ENCODE measurements at regions not wholly inside any gene's neighbourhood (a gene's known extent, or its start where the extent isn't known, plus 50 kb on each side); places are given as distances from the start of the nearest gene placed in this dataset.

GRCh38 chr20:17888044-17888443 is 80.5 kb downstream of the SNX5 start:
- TF ChIP-seq ELF4 (IDR thresholded peaks at IDR 0.05): no peak
- no peak for TF ChIP-seq SP1 (IDR thresholded peaks at IDR 0.05)
- TF ChIP-seq ARNT (IDR thresholded peaks at IDR 0.05): no peak
- TF ChIP-seq CTBP1 (IDR thresholded peaks at IDR 0.05; ENCODE audit: borderline replicate concordance): no peak
- no peak for TF ChIP-seq ZNF384 (IDR thresholded peaks at IDR 0.05)
- TF ChIP-seq FOXK2 (IDR thresholded peaks at IDR 0.05): no peak
- TF ChIP-seq, protein P1, sequence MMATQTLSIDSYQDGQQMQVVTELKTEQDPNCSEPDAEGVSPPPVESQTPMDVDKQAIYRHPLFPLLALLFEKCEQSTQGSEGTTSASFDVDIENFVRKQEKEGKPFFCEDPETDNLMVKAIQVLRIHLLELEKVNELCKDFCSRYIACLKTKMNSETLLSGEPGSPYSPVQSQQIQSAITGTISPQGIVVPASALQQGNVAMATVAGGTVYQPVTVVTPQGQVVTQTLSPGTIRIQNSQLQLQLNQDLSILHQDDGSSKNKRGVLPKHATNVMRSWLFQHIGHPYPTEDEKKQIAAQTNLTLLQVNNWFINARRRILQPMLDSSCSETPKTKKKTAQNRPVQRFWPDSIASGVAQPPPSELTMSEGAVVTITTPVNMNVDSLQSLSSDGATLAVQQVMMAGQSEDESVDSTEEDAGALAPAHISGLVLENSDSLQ (IDR thresholded peaks at IDR 0.05): no peak
- no peak for TF ChIP-seq BHLHE40 (IDR thresholded peaks at IDR 0.05; ENCODE audit: borderline replicate concordance)

Data from HEK293T (cell line).